Osteocyte (in vitro differentiated cells): ENCODE measurements at regions not wholly inside any gene's neighbourhood (a gene's known extent, or its start where the extent isn't known, plus 50 kb on each side); places are given as distances from the start of the nearest gene placed in this dataset.

Experiments
- DNase-seq: peaks from one replicate; pipeline ENCODE4 v3.0.0; 2021; ENCODE audit warnings: mixed read lengths; ENCODE audit not compliant: unreplicated experiment; ENCODE audit errors: extremely low spot score
- H3K27ac Mint-ChIP-seq: one replicate; pipeline ENCODE4 v1.8.0; 2021; ENCODE audit warnings: mild to moderate bottlenecking, mixed read lengths; ENCODE audit not compliant: unreplicated experiment
- H3K27me3 Mint-ChIP-seq: one replicate; pipeline ENCODE4 v1.8.0; 2021; ENCODE audit warnings: mixed read lengths; ENCODE audit not compliant: unreplicated experiment
- H3K36me3 Mint-ChIP-seq: one replicate; pipeline ENCODE4 v1.8.0; 2021; ENCODE audit warnings: mixed read lengths; ENCODE audit not compliant: unreplicated experiment
- H3K4me1 Mint-ChIP-seq: one replicate; pipeline ENCODE4 v1.8.0; 2021; ENCODE audit warnings: mixed read lengths; ENCODE audit not compliant: unreplicated experiment
- H3K4me3 Mint-ChIP-seq: one replicate; pipeline ENCODE4 v1.8.0; 2021; ENCODE audit warnings: mild to moderate bottlenecking, moderate library complexity, mixed read lengths; ENCODE audit not compliant: unreplicated experiment
- H3K9me3 Mint-ChIP-seq: one replicate; pipeline ENCODE4 v1.8.0; 2021; ENCODE audit warnings: mixed read lengths; ENCODE audit not compliant: unreplicated experiment
- TF ChIP-seq, protein P1 (sequence below): fragments of 200-600 bp; sonication (generic); IDR thresholded peaks from 2 replicates; pipeline ENCODE4 v1.5.0; 2021; ENCODE audit warnings: antibody characterized with exemption, mild to moderate bottlenecking, moderate library complexity

DNA sequence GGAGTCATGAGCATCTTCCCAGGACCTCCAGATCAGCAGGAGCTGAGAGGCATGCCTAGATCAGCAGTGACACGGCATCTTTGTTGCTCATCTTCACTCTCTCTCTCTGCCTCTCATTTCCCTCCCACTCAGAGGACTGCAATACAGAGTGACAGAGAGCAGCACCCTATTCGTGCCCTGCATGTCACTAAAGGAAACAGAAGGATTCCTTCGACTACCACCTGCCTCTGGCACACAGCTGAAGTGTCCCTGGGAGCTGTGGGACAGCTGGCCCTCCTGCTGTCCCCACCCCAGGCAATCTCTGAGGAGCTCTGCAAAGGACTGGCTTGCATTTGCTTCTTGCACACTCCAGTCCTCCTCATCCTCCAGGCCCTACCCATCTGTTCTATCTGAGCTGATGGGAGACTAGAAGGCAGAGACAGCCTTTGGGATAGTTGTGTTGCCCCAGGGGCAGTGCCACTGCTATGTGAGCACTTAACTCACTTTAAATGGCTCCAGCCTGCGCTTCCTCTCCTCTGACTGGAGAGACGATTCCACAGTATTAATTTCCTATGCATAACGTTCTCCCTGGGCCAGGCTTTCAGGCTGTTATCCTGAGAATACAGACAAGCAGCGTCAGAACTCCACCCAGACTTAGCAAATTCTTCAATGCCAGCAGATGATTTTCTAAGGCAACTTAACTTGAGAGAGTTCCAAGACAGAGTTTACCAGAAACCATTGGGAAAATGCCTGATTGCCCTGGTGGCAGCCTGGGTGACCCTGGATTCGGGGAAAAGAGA, 167.6 kb upstream of the MAP1B start:
- Mint-ChIP-seq H3K4me1 (peaks cover 4% of the 10 kb centered on the region), H3K27me3 (peaks cover 11% of the 10 kb centered on the region), H3K36me3 (no peaks in the 10 kb centered on the region), H3K9me3 (peaks cover 14% of the 10 kb centered on the region), H3K27ac (peak overlapping the region; percentile 16), H3K4me3 (no peak overlapping the region)
- TF ChIP-seq, protein P1, sequence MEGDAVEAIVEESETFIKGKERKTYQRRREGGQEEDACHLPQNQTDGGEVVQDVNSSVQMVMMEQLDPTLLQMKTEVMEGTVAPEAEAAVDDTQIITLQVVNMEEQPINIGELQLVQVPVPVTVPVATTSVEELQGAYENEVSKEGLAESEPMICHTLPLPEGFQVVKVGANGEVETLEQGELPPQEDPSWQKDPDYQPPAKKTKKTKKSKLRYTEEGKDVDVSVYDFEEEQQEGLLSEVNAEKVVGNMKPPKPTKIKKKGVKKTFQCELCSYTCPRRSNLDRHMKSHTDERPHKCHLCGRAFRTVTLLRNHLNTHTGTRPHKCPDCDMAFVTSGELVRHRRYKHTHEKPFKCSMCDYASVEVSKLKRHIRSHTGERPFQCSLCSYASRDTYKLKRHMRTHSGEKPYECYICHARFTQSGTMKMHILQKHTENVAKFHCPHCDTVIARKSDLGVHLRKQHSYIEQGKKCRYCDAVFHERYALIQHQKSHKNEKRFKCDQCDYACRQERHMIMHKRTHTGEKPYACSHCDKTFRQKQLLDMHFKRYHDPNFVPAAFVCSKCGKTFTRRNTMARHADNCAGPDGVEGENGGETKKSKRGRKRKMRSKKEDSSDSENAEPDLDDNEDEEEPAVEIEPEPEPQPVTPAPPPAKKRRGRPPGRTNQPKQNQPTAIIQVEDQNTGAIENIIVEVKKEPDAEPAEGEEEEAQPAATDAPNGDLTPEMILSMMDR, result no peak
- no peak for DNase-seq

- H3K27me3 Mint-ChIP-seq, result peaks cover 15% of the 10 kb centered on the region
- no peak overlapping the region for H3K4me3 Mint-ChIP-seq
- DNase-seq, result no peak
- H3K27ac Mint-ChIP-seq, result no peak overlapping the region
- H3K36me3 Mint-ChIP-seq, result no peaks in the 10 kb centered on the region
- H3K9me3 Mint-ChIP-seq, result peaks cover 14% of the 10 kb centered on the region
- H3K4me1 Mint-ChIP-seq, result peaks cover 4% of the 10 kb centered on the region
- TF ChIP-seq, protein P1, result no peak
Observed at GRCh38 chr5:71943874-71944273, 163.4 kb upstream of the MAP1B start.

GRCh38 chr5:71945436-71945835, 161.8 kb upstream of the MAP1B start:
- peaks cover 23% of the 10 kb centered on the region for H3K9me3 Mint-ChIP-seq
- no peak overlapping the region for H3K27ac Mint-ChIP-seq
- TF ChIP-seq, protein P1, result no peak
- no peaks in the 10 kb centered on the region for H3K4me1 Mint-ChIP-seq
- no peak for DNase-seq
- no peaks in the 10 kb centered on the region for H3K36me3 Mint-ChIP-seq
- H3K27me3 Mint-ChIP-seq, result peaks cover 15% of the 10 kb centered on the region
- H3K4me3 Mint-ChIP-seq, result no peak overlapping the region

- DNase-seq, result no peak
- Mint-ChIP-seq H3K36me3 (no peaks in the 10 kb centered on the region), H3K27ac (no peak overlapping the region), H3K27me3 (peaks cover 15% of the 10 kb centered on the region), H3K9me3 (peaks cover 23% of the 10 kb centered on the region), H3K4me3 (no peak overlapping the region), H3K4me1 (no peaks in the 10 kb centered on the region)
- TF ChIP-seq, protein P1, result no peak
Observed at GRCh38 chr5:71946343-71947030, 160.8 kb upstream of the MAP1B start.

GRCh38 chr5:71948206-71948605, 159.1 kb upstream of the MAP1B start:
- DNase-seq, result no peak
- TF ChIP-seq, protein P1, result no peak
- Mint-ChIP-seq H3K4me3 (no peak overlapping the region), H3K36me3 (no peaks in the 10 kb centered on the region), H3K27me3 (peaks cover 26% of the 10 kb centered on the region), H3K4me1 (no peaks in the 10 kb centered on the region), H3K27ac (no peak overlapping the region), H3K9me3 (peaks cover 22% of the 10 kb centered on the region)
